ENCODE measurements at regions not wholly inside any gene's neighbourhood (a gene's known extent, or its start where the extent isn't known, plus 50 kb on each side); places are given as distances from the start of the nearest gene placed in this dataset.

GRCh38 chr6:41467627-41468404, 78.4 kb upstream of the FOXP4 start:
- H3K9me3 ChIP-seq = no peaks in the 10 kb centered on the region
- TF ChIP-seq CTCF (IDR thresholded peaks at IDR 0.05; ENCODE audit: low read depth, low read length) = no peak
- H3K27me3 ChIP-seq = peaks cover 20% of the 10 kb centered on the region

GRCh38 chr6:41469156-41470028, 76.8 kb upstream of the FOXP4 start:
- Histone ChIP-seq H3K27me3 (peaks cover 20% of the 10 kb centered on the region), H3K36me3 (no peaks in the 10 kb centered on the region), H3K4me3 (ENCODE audit: low read depth, low read length) (no peak overlapping the region; the same call in 1 of the 2 replicates), H3K4me1 (no peaks in the 10 kb centered on the region), H3K9me3 (no peaks in the 10 kb centered on the region)
- no peak for DNase-seq
- no peak for TF ChIP-seq CTCF (IDR thresholded peaks at IDR 0.05; ENCODE audit: low read depth, low read length)

More at GRCh38 chr6:41467627-41468404, 78.4 kb upstream of the FOXP4 start:
- no peak overlapping the region for H3K4me3 ChIP-seq (ENCODE audit: low read depth, low read length)
- no peak for DNase-seq
- no peaks in the 10 kb centered on the region for H3K36me3 ChIP-seq
- no peaks in the 10 kb centered on the region for H3K4me1 ChIP-seq

- DNase-seq = no peak
- Histone ChIP-seq H3K4me1 (no peaks in the 10 kb centered on the region), H3K27me3 (peaks cover 20% of the 10 kb centered on the region), H3K9me3 (no peaks in the 10 kb centered on the region), H3K4me3 (ENCODE audit: low read depth, low read length) (no peak overlapping the region; the same call in 1 of the 2 replicates), H3K36me3 (no peaks in the 10 kb centered on the region)
- TF ChIP-seq CTCF (IDR thresholded peaks at IDR 0.05; ENCODE audit: low read depth, low read length) = no peak
Measured at GRCh38 chr6:41470029-41470330, 76.2 kb upstream of the FOXP4 start.

- H3K4me3 ChIP-seq (ENCODE audit: low read depth, low read length) = no peak overlapping the region
- no peaks in the 10 kb centered on the region for H3K4me1 ChIP-seq
- H3K9me3 ChIP-seq = no peaks in the 10 kb centered on the region
- H3K36me3 ChIP-seq = no peaks in the 10 kb centered on the region
- DNase-seq = no peak
- no peak for TF ChIP-seq CTCF (IDR thresholded peaks at IDR 0.05; ENCODE audit: low read depth, low read length)
- peaks cover 20% of the 10 kb centered on the region for H3K27me3 ChIP-seq
Measured at GRCh38 chr6:41470331-41471063, 75.7 kb upstream of the FOXP4 start.

- TF ChIP-seq CTCF (IDR thresholded peaks at IDR 0.05; ENCODE audit: low read depth, low read length) = no peak
- DNase-seq = no peak
- Histone ChIP-seq H3K9me3 (no peaks in the 10 kb centered on the region), H3K27me3 (peaks cover 20% of the 10 kb centered on the region), H3K36me3 (no peaks in the 10 kb centered on the region), H3K4me1 (no peaks in the 10 kb centered on the region), H3K4me3 (ENCODE audit: low read depth, low read length) (no peak overlapping the region)
Measured at GRCh38 chr6:41471064-41471895, 74.9 kb upstream of the FOXP4 start.

All from BE2C (cell line).